ENCODE measurements at regions not wholly inside any gene's neighbourhood (a gene's known extent, or its start where the extent isn't known, plus 50 kb on each side); places are given as distances from the start of the nearest gene placed in this dataset.
"Not testable (repeated sequence)": the region's sequence is repeated elsewhere in the genome, so short reads cannot be mapped to it uniquely, and the experiment has no call there.

- Histone ChIP-seq H3K27ac (ENCODE audit: extremely low read depth, low read depth, low read length) (no peak overlapping the region), H3K9me3 (ENCODE audit: control insufficient read depth, insufficient read depth, low read depth, low read length) (no peaks in the 10 kb centered on the region), H3K4me3 (ENCODE audit: low read depth, low read length) (no peak overlapping the region), H3K4me1 (ENCODE audit: control insufficient read depth, insufficient read depth, low read length) (no peaks in the 10 kb centered on the region), H3K36me3 (ENCODE audit: control insufficient read depth in 2 of 2, insufficient read depth in 1 of 2, low read length in 2 of 2) (no peaks in the 10 kb centered on the region)
- CTCF ChIA-PET, result no interaction called here
- POLR2A ChIA-PET, result no interaction called here
- TF ChIP-seq ZNF654 (tag by site-specific recombination; IDR thresholded peaks at IDR 0.05; ENCODE audit: low read depth) (no peak), KLF10 (tag by site-specific recombination; IDR thresholded peaks at IDR 0.05) (no peak), AEBP2 (tag by site-specific recombination; IDR thresholded peaks at IDR 0.05; ENCODE audit: borderline replicate concordance) (no peak), ZNF639 (tag by site-specific recombination; IDR thresholded peaks at IDR 0.05) (no peak), KLF1 (tag by site-specific recombination; IDR thresholded peaks at IDR 0.05) (no peak), ZSCAN16 (tag by site-specific recombination; IDR thresholded peaks at IDR 0.05) (no peak), ZNF785 (tag by site-specific recombination; IDR thresholded peaks at IDR 0.05) (no peak), ZNF202 (tag by site-specific recombination; IDR thresholded peaks at IDR 0.05; ENCODE audit: borderline replicate concordance) (no peak), INSM2 (tag by site-specific recombination; IDR thresholded peaks at IDR 0.05) (no peak), ZNF398 (tag by site-specific recombination; IDR thresholded peaks at IDR 0.05) (no peak), GLI4 (tag by site-specific recombination; IDR thresholded peaks at IDR 0.05) (no peak), ZNF704 (tag by site-specific recombination; IDR thresholded peaks at IDR 0.05) (no peak), ZNF157 (tag by site-specific recombination; IDR thresholded peaks at IDR 0.05) (no peak), ZNF510 (tag by site-specific recombination; IDR thresholded peaks at IDR 0.05; ENCODE audit: insufficient replicate concordance) (no peak), ZNF37A (tag by site-specific recombination; IDR thresholded peaks at IDR 0.05) (no peak), HOXC10 (CRISPR knock-in tag; IDR thresholded peaks at IDR 0.05) (no peak), KLF7 (tag by site-specific recombination; IDR thresholded peaks at IDR 0.05; ENCODE audit: borderline replicate concordance) (no peak), ZFP41 (tag by site-specific recombination; IDR thresholded peaks at IDR 0.05; ENCODE audit: borderline replicate concordance) (no peak)
These were observed 131.5 kb upstream of the SP8 start for GRCh38 chr7:20918156-20918555.

- H3K36me3 ChIP-seq (ENCODE audit: control insufficient read depth in 2 of 2, insufficient read depth in 1 of 2, low read length in 2 of 2); H3K27ac ChIP-seq (ENCODE audit: extremely low read depth, low read depth, low read length); H3K9me3 ChIP-seq (ENCODE audit: control insufficient read depth, insufficient read depth, low read depth, low read length); H3K4me3 ChIP-seq (ENCODE audit: low read depth, low read length); POLR2A ChIA-PET; CTCF ChIA-PET; H3K4me1 ChIP-seq (ENCODE audit: control insufficient read depth, insufficient read depth, low read length): not testable (repeated sequence)
- TF ChIP-seq ZNF146 (tag by site-specific recombination; IDR thresholded peaks at IDR 0.05), result peak; percentile 80
These were observed 140.5 kb upstream of the SP8 start for GRCh38 chr7:20927178-20927577.

Data from HEK293 (cell line).